Ascending aorta (tissue), 2 donors: ENCODE measurements at regions not wholly inside any gene's neighbourhood (a gene's known extent, or its start where the extent isn't known, plus 50 kb on each side); places are given as distances from the start of the nearest gene placed in this dataset.

Source experiments
- DNase-seq, 2 donors: peaks; one replicate each; pipeline ENCODE4 v3.0.0-alpha.2; 2019; ENCODE audit warnings: low spot score in 2 of 2
- H3K27ac ChIP-seq, 2 donors: fragments of 200-600 bp; sonication (generic); one replicate each; pipeline ENCODE4 v1.5.1; 2016 to 2017; ENCODE audit warnings: mild to moderate bottlenecking in 1 of 2
- H3K27me3 ChIP-seq: fragments of 200-600 bp; sonication (generic); one replicate; pipeline ENCODE4 v1.5.1; 2017
- H3K36me3 ChIP-seq, 2 donors: fragments of 200-600 bp; sonication (generic); one replicate each; pipeline ENCODE4 v1.5.1; 2016
- H3K4me1 ChIP-seq, 2 donors: fragments of 200-600 bp; sonication (generic); one replicate each; pipeline ENCODE4 v1.5.1; 2016 to 2017; ENCODE audit warnings: mild to moderate bottlenecking in 1 of 2
- H3K4me3 ChIP-seq, 2 donors: fragments of 200-600 bp; sonication (generic); one replicate each; pipeline ENCODE4 v1.5.1; 2016 to 2017; ENCODE audit warnings: mild to moderate bottlenecking in 1 of 2
- H3K9me3 ChIP-seq, 2 donors: fragments of 200-600 bp; sonication (generic); one replicate each; pipeline ENCODE4 v1.5.1; 2016
- intact Hi-C: fragments of 100-400 bp; cut with DNase I; formaldehyde crosslinking; loops from one replicate; pipeline ENCODE4 v1.15.1; 2023
- TF ChIP-seq, protein P1 (sequence below), 3 experiments: fragments of 200-600 bp in 2 of 3; fragments of 450-650 bp in 1 of 3; sonication (generic) in 2 of 3; IDR thresholded peaks; one replicate each; pipeline ENCODE4 v1.5.1; 2016 to 2019; ENCODE audit warnings: antibody characterized with exemption in 3 of 3, mild to moderate bottlenecking in 1 of 3, moderate library complexity in 1 of 3

DNA sequence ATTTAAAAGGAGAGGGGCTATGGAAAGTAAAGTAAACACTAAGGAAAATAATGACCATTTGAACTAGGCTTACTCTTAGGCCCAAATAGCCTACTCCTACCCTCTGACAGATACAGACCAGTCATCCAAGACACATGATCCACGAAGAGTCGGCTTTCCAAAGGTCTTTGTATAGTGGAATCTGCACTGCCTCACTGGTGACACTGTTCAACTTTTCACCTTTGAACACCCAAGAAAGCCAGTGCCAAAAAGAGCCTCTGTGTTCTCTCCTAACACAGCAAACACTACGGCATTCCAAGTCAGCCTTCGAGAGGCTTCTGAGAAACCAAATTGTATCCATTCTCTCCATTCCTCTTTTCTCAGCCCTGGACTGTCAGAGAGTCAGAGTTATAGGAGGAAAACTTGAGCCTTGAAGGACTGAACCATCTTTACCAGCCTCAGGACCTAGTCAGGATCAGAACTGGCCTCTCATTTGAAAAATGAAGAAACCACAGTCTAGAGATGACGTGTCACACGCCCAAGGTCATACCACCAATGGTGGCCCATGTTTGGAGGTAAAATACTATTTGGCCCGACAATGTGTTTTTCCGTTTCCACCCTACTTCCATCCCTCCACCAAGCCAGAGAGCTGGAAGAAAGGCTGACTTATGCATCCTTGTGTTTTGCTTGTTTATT is 267.4 kb upstream of the ACVR2A start:
- no peaks in the 10 kb centered on the region for H3K9me3 ChIP-seq
- DNase-seq, result no peak
- H3K36me3 ChIP-seq, result no peaks in the 10 kb centered on the region
- no peak overlapping the region for H3K27ac ChIP-seq
- intact Hi-C loops, result no loop called here
- TF ChIP-seq, protein P1, sequence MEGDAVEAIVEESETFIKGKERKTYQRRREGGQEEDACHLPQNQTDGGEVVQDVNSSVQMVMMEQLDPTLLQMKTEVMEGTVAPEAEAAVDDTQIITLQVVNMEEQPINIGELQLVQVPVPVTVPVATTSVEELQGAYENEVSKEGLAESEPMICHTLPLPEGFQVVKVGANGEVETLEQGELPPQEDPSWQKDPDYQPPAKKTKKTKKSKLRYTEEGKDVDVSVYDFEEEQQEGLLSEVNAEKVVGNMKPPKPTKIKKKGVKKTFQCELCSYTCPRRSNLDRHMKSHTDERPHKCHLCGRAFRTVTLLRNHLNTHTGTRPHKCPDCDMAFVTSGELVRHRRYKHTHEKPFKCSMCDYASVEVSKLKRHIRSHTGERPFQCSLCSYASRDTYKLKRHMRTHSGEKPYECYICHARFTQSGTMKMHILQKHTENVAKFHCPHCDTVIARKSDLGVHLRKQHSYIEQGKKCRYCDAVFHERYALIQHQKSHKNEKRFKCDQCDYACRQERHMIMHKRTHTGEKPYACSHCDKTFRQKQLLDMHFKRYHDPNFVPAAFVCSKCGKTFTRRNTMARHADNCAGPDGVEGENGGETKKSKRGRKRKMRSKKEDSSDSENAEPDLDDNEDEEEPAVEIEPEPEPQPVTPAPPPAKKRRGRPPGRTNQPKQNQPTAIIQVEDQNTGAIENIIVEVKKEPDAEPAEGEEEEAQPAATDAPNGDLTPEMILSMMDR (IDR thresholded peaks at IDR 0.05), result no peak
- H3K27me3 ChIP-seq, result no peaks in the 10 kb centered on the region
- H3K4me3 ChIP-seq, result no peak overlapping the region
- no peaks in the 10 kb centered on the region for H3K4me1 ChIP-seq

DNA sequence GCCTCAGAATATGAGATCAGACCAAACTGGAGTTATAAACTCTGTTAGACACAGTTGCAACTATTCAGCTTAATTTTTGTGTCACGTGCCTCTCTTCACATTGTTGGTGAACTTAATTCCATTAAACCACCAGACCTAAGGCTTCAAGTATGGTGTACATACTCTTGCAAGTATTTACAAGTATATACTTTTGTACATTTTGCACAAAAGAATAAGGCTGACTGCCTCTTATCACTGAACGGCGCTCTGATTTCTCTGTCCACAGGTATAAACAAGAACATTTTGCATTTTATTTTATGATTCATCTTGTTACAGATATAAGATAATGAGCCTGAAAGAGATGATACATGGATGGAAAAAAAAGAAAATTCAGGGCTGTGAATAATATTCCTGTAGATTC is 269.7 kb upstream of the ACVR2A start:
- no peak overlapping the region for H3K4me3 ChIP-seq
- intact Hi-C loops, result no loop called here
- no peak overlapping the region for H3K27ac ChIP-seq
- TF ChIP-seq, protein P1 (IDR thresholded peaks at IDR 0.05), result no peak
- H3K36me3 ChIP-seq, result no peaks in the 10 kb centered on the region
- no peak for DNase-seq
- no peaks in the 10 kb centered on the region for H3K4me1 ChIP-seq
- H3K9me3 ChIP-seq, result no peaks in the 10 kb centered on the region
- H3K27me3 ChIP-seq, result no peaks in the 10 kb centered on the region

DNA sequence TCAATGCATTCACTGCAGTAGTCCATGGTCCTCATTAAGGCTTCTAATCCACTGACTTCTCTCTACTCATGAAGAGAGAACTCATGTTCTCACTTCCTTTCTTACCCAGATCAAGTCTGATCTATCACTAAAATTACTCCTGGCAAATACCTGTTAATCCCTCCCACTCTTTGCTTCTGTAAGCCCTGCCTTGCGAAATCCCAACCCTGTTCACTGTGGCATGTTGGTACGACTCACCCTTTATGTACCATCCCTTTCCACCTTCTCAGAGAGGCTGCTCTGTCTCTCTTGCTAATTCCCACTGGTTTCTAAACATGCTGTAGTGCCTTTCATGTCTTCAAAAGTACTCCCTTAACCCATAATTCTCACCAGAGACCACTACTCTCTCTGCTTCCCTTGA is 272.2 kb upstream of the ACVR2A start:
- Histone ChIP-seq H3K36me3 (no peaks in the 10 kb centered on the region), H3K4me3 (no peak overlapping the region), H3K4me1 (no peaks in the 10 kb centered on the region), H3K27ac (no peak overlapping the region), H3K9me3 (no peaks in the 10 kb centered on the region), H3K27me3 (no peaks in the 10 kb centered on the region)
- no peak for DNase-seq
- intact Hi-C loops, result no loop called here
- TF ChIP-seq, protein P1 (IDR thresholded peaks at IDR 0.05), result no peak

DNA sequence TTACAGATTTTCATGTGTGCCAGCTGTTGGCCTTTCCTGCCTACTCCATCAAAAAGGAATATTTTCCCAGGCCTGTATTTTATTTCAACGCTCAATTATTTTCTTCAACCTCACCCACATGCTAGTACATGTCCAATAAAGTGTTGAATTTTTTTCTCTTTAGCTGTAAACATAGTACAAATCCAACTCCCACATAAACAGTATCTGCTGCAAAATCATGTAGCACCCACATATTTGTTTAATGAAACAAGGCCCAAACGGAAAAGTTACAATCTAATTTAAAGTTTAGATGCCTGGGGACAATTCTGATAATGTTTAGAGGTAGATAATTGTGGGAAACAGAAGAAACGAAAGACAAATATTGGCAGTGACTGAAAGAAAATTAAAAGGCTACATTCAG is 275.4 kb upstream of the ACVR2A start:
- Histone ChIP-seq H3K4me1 (no peaks in the 10 kb centered on the region), H3K36me3 (no peaks in the 10 kb centered on the region), H3K27ac (no peak overlapping the region), H3K27me3 (no peaks in the 10 kb centered on the region), H3K9me3 (no peaks in the 10 kb centered on the region), H3K4me3 (no peak overlapping the region)
- no peak for DNase-seq
- TF ChIP-seq, protein P1 (IDR thresholded peaks at IDR 0.05), result no peak
- intact Hi-C loops, result no loop called here

DNA sequence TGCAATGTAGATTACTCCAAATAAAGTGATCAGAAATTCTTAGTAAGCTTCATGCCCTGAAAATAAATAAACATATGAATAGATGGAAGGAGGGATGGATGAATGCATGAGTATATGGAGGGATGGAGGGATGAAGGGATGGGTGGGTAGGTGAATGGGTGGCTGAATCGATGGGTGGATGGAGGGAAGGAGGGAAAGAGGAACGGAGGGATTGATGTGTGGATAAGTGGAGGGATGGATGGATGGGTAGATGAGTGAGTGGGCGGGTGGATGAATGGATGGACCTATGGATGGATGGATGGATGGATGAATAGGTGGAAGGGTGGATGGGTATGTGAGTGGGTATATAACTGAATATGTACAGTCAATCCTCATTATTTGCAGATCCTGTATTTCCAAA is 276.7 kb upstream of the ACVR2A start:
- Histone ChIP-seq H3K9me3 (no peaks in the 10 kb centered on the region), H3K27ac (no peak overlapping the region), H3K4me1 (no peaks in the 10 kb centered on the region), H3K27me3 (no peaks in the 10 kb centered on the region), H3K4me3 (no peak overlapping the region), H3K36me3 (no peaks in the 10 kb centered on the region)
- TF ChIP-seq, protein P1 (IDR thresholded peaks at IDR 0.05), result no peak
- DNase-seq, result no peak
- intact Hi-C loops, result no loop called here

DNA sequence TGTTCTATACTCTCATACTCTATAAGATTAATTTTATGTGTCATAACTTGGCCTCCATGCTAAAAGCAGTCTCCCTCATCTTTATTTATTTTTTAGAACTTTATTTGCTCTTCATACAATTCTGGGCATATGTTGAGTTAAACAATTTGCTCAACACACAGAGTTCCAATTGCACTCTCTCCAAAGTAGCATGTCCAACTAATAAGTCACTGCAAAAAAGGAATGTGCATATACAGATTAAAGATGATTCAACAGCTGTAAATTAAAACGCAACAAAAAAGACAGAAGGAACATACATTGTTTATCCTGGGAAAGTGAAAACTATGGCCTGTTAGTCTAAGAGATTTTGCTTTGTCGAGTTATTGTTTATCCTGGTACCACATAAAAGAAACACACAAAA is 277.7 kb upstream of the ACVR2A start:
- intact Hi-C loops, result no loop called here
- Histone ChIP-seq H3K9me3 (no peaks in the 10 kb centered on the region), H3K36me3 (no peaks in the 10 kb centered on the region), H3K27me3 (no peaks in the 10 kb centered on the region), H3K4me3 (no peak overlapping the region), H3K4me1 (no peaks in the 10 kb centered on the region), H3K27ac (no peak overlapping the region)
- TF ChIP-seq, protein P1 (IDR thresholded peaks at IDR 0.05), result no peak
- DNase-seq, result no peak
